Right ventricle myocardium superior (tissue), 1 donor: ENCODE measurements at regions not wholly inside any gene's neighbourhood (a gene's known extent, or its start where the extent isn't known, plus 50 kb on each side); places are given as distances from the start of the nearest gene placed in this dataset.

Experiments used
- ATAC-seq: fragments of 200-7000 bp; cut with Tn5 transposase; one replicate; pipeline ENCODE4 v1.9.1; 2020; ENCODE audit warnings: mild to moderate bottlenecking; ENCODE audit not compliant: poor library complexity
- DNase-seq: peaks from one replicate; pipeline ENCODE4 v3.0.0-alpha.2; 2020
- intact Hi-C: fragments of 100-400 bp; cut with DNase I; formaldehyde crosslinking; loops from one replicate; pipeline ENCODE4 v1.11.2; 2022
- donor health status: DM: no; HTN: yes; CAD: no; lungs with severe emphysema.

GRCh38 chr5:9691261-9691660 is 61.1 kb upstream of the TAS2R1 start:
- DNase-seq (no peak), ATAC-seq (no peak)
- intact Hi-C loops: no loop called here

- ATAC-seq (no peak), DNase-seq (no peak)
- intact Hi-C loops: no loop called here
Observed at GRCh38 chr5:9690751-9691150, 60.6 kb upstream of the TAS2R1 start.

GRCh38 chr5:9686216-9686615 is 56.1 kb upstream of the TAS2R1 start:
- no peak for ATAC-seq
- intact Hi-C loops: no loop called here
- no peak for DNase-seq

GRCh38 chr5:9681706-9682105 is 51.6 kb upstream of the TAS2R1 start:
- DNase-seq (no peak), ATAC-seq (no peak)
- intact Hi-C loops: no loop called here
